ENCODE measurements at regions not wholly inside any gene's neighbourhood (a gene's known extent, or its start where the extent isn't known, plus 50 kb on each side); places are given as distances from the start of the nearest gene placed in this dataset.

DNA sequence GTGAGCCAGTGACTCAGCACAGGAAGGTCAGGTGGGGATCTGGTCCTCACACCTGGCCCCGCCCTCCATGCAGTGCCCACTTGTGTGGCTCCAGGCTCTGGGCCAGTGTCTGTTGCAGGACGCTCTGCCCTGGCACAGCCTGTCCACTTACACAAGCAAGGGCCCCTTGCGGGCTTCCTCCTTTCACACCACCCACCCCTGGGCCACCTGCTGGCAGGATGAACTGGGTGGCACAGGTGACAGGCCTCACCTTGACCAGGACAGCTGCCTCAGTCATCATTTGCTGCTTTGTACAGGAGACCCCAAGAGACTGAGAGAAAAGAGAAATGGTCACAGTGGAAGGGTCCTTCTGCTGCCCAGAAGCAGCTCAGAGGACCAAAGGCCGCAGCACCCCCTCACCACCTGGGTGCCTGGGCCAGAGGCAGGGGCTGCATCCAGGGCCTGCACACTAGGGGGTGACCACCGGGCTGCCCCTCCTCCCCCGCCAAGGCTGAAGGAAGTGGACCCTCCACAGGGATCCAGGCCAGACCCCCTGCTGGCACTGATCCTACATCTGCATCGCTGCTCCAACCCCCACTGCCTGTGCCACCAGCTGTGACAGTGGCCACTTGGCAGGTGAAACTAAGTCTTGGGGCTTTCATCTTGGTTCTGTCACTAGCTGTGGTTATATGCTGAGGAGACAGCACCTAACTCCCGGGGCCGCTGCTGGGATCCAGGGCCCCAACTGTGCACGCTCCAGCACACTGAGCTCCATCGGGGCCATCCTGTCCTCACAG lies 110.3 kb downstream of the TUBA3C start:
- POLR2A ChIA-PET: no interaction called here

DNA sequence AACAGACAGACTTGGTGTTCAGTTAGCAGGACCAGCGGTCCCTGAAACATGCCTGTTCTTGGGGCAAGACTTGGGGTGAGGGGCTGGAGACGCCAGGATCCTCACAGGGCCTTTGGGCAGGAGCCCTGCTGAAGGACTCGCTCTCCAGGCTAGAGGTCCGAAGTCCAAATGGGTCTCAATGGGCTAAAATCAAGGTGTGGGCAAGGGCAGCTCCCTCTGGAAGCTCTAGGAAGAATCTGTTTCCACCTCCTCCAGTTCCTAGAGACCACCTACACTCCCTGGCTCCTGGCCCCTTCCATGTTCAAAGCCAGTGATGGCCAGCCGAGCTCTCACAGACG lies 111.3 kb downstream of the TUBA3C start:
- no peak for TF ChIP-seq ZFP69B (tag by site-specific recombination; IDR thresholded peaks at IDR 0.05)
- TF ChIP-seq ZNF274 (IDR thresholded peaks at IDR 0.05; ENCODE audit: low read length): no peak
- TF ChIP-seq ZNF274 (tag by site-specific recombination; IDR thresholded peaks at IDR 0.05; ENCODE audit: borderline replicate concordance): no peak
- TF ChIP-seq ZNF530 (tag by site-specific recombination; IDR thresholded peaks at IDR 0.05; ENCODE audit: low read depth): no peak
- TF ChIP-seq KLF9 (tag by site-specific recombination; IDR thresholded peaks at IDR 0.05; ENCODE audit: low read depth): no peak
- ChIA-PET CTCF (no interaction called here), POLR2A (no interaction called here)
- H3K27ac ChIP-seq (ENCODE audit: extremely low read depth, low read depth, low read length): no peak overlapping the region
- H3K9me3 ChIP-seq (ENCODE audit: control insufficient read depth, insufficient read depth, low read depth, low read length): no peaks in the 10 kb centered on the region
- no peak overlapping the region for H3K4me3 ChIP-seq (ENCODE audit: low read depth, low read length)
- H3K36me3 ChIP-seq (ENCODE audit: control insufficient read depth in 2 of 2, insufficient read depth in 1 of 2, low read length in 2 of 2): no peaks in the 10 kb centered on the region
- no peaks in the 10 kb centered on the region for H3K4me1 ChIP-seq (ENCODE audit: control insufficient read depth, insufficient read depth, low read length)

More for the DNA sequence above, 110.3 kb downstream of the TUBA3C start:
- Histone ChIP-seq H3K27ac (ENCODE audit: extremely low read depth, low read depth, low read length) (no peak overlapping the region), H3K4me3 (ENCODE audit: low read depth, low read length) (no peak overlapping the region), H3K4me1 (ENCODE audit: control insufficient read depth, insufficient read depth, low read length) (no peaks in the 10 kb centered on the region), H3K9me3 (ENCODE audit: control insufficient read depth, insufficient read depth, low read depth, low read length) (no peaks in the 10 kb centered on the region), H3K36me3 (ENCODE audit: control insufficient read depth in 2 of 2, insufficient read depth in 1 of 2, low read length in 2 of 2) (no peaks in the 10 kb centered on the region)
- peak; percentile 60 for TF ChIP-seq GLIS1 (tag by site-specific recombination; IDR thresholded peaks at IDR 0.05)
- TF ChIP-seq, protein P1, sequence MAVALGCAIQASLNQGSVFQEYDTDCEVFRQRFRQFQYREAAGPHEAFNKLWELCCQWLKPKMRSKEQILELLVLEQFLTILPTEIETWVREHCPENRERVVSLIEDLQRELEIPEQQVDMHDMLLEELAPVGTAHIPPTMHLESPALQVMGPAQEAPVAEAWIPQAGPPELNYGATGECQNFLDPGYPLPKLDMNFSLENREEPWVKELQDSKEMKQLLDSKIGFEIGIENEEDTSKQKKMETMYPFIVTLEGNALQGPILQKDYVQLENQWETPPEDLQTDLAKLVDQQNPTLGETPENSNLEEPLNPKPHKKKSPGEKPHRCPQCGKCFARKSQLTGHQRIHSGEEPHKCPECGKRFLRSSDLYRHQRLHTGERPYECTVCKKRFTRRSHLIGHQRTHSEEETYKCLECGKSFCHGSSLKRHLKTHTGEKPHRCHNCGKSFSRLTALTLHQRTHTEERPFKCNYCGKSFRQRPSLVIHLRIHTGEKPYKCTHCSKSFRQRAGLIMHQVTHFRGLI (tag by site-specific recombination; IDR thresholded peaks at IDR 0.05): no peak
- TF ChIP-seq, protein P2, sequence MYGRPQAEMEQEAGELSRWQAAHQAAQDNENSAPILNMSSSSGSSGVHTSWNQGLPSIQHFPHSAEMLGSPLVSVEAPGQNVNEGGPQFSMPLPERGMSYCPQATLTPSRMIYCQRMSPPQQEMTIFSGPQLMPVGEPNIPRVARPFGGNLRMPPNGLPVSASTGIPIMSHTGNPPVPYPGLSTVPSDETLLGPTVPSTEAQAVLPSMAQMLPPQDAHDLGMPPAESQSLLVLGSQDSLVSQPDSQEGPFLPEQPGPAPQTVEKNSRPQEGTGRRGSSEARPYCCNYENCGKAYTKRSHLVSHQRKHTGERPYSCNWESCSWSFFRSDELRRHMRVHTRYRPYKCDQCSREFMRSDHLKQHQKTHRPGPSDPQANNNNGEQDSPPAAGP (tag by site-specific recombination; IDR thresholded peaks at IDR 0.05): no peak
- TF ChIP-seq, protein P3, sequence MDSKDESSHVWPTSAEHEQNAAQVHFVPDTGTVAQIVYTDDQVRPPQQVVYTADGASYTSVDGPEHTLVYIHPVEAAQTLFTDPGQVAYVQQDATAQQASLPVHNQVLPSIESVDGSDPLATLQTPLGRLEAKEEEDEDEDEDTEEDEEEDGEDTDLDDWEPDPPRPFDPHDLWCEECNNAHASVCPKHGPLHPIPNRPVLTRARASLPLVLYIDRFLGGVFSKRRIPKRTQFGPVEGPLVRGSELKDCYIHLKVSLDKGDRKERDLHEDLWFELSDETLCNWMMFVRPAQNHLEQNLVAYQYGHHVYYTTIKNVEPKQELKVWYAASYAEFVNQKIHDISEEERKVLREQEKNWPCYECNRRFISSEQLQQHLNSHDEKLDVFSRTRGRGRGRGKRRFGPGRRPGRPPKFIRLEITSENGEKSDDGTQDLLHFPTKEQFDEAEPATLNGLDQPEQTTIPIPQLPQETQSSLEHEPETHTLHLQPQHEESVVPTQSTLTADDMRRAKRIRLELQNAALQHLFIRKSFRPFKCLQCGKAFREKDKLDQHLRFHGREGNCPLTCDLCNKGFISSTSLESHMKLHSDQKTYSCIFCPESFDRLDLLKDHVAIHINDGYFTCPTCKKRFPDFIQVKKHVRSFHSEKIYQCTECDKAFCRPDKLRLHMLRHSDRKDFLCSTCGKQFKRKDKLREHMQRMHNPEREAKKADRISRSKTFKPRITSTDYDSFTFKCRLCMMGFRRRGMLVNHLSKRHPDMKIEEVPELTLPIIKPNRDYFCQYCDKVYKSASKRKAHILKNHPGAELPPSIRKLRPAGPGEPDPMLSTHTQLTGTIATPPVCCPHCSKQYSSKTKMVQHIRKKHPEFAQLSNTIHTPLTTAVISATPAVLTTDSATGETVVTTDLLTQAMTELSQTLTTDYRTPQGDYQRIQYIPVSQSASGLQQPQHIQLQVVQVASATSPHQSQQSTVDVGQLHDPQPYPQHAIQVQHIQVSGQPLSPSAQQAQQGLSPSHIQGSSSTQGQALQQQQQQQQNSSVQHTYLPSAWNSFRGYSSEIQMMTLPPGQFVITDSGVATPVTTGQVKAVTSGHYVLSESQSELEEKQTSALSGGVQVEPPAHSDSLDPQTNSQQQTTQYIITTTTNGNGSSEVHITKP (tag by site-specific recombination; IDR thresholded peaks at IDR 0.05): no peak
- CTCF ChIA-PET: interaction anchor here (0.5 kb wide), 1 partner anchor 72 kb away, joined by 8 read pairs; no protein-coding TSS in a partner anchor

DNA sequence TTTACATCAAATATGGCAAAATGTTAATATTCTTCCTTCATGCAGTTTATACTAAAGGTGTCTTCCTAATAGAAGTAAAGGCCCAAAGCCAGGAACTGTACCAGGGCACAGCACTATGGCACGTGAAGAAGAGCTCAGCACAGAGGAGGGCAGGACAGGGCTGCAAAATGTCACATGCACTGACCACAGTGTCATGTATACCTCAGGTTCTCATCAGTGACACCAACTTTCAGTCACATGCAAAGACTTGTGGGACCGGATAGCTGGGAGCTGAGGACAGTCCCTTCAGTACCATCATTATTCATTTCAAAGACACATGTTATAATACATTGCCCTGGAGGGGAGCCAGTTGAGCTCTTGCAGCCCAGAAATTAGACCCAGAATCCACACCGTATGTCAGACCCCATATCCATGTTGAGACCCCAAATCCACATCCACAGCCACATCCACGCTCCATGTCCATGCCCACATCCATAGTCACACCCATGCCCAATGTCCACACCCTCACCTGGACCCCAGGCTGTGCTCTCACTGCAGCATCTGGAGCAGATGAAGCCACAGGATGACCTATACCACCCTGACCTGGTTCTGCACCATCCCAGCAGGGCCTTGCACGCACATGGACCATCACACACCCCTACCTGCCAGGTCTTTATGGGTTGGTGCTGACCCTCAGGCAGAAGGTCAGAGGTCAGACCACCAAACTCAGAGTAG lies 111.8 kb downstream of the TUBA3C start:
- ChIA-PET CTCF (no interaction called here), POLR2A (no interaction called here)
- H3K4me1 ChIP-seq (ENCODE audit: control insufficient read depth, insufficient read depth, low read length): no peaks in the 10 kb centered on the region
- no peaks in the 10 kb centered on the region for H3K36me3 ChIP-seq (ENCODE audit: control insufficient read depth in 2 of 2, insufficient read depth in 1 of 2, low read length in 2 of 2)
- H3K4me3 ChIP-seq (ENCODE audit: low read depth, low read length): no peak overlapping the region
- H3K27ac ChIP-seq (ENCODE audit: extremely low read depth, low read depth, low read length): no peak overlapping the region
- no peak for TF ChIP-seq ZFP41 (tag by site-specific recombination; IDR thresholded peaks at IDR 0.05; ENCODE audit: borderline replicate concordance)
- TF ChIP-seq ZNF548 (tag by site-specific recombination; IDR thresholded peaks at IDR 0.05): no peak
- no peak for TF ChIP-seq ZNF549 (tag by site-specific recombination; IDR thresholded peaks at IDR 0.05)
- no peaks in the 10 kb centered on the region for H3K9me3 ChIP-seq (ENCODE audit: control insufficient read depth, insufficient read depth, low read depth, low read length)

Data from HEK293 (cell line).